ENCODE measurements at regions not wholly inside any gene's neighbourhood (a gene's known extent, or its start where the extent isn't known, plus 50 kb on each side); places are given as distances from the start of the nearest gene placed in this dataset.

DNA sequence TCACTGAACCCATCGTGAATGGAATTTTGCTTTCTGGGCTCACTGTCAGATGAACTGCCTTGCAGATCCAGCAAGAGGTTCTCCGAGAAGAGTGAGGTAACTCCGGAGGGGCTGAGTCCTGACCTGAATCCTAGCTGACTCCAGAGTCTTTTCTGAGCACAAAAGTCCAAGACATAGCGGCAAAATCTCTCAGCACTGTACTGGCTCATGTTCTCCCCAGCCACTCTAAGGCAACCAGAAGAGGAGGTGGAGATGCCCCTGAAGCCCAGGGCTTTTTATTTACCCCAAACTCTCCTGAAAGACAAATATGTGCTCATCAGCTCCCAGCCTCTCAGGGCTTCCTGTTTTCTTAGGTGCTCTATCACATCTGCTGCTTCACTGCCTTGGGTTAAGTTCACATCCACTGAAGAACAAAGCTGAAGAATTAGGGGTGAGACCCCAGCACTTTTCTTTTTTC lies 221.8 kb downstream of the MREG start (continued):
- TF ChIP-seq, protein P1, sequence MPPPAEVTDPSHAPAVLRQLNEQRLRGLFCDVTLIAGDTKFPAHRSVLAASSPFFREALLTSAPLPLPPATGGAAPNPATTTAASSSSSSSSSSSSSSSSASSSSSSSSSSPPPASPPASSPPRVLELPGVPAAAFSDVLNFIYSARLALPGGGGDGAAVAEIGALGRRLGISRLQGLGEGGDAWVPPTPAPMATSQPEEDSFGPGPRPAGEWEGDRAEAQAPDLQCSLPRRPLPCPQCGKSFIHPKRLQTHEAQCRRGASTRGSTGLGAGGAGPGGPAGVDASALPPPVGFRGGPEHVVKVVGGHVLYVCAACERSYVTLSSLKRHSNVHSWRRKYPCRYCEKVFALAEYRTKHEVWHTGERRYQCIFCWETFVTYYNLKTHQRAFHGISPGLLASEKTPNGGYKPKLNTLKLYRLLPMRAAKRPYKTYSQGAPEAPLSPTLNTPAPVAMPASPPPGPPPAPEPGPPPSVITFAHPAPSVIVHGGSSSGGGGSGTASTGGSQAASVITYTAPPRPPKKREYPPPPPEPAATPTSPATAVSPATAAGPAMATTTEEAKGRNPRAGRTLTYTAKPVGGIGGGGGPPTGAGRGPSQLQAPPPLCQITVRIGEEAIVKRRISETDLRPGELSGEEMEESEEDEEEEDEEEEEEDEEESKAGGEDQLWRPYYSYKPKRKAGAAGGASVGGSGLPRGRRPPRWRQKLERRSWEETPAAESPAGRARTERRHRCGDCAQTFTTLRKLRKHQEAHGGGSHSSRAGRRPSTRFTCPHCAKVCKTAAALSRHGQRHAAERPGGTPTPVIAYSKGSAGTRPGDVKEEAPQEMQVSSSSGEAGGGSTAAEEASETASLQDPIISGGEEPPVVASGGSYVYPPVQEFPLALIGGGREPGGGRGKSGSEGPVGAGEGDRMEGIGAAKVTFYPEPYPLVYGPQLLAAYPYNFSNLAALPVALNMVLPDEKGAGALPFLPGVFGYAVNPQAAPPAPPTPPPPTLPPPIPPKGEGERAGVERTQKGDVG (CRISPR knock-in tag; IDR thresholded peaks at IDR 0.05; ENCODE audit: borderline replicate concordance) = peak; percentile 97; the same call in 1 of the 2 replicates
- TF ChIP-seq SRSF4 (IDR thresholded peaks at IDR 0.05; ENCODE audit: low read depth, low read length, poor library complexity, severe bottlenecking) (no peak), HMG20A (CRISPR knock-in tag; IDR thresholded peaks at IDR 0.05; ENCODE audit: borderline replicate concordance) (peak; percentile 53; the same call in 1 of the 2 replicates), SOX13 (IDR thresholded peaks at IDR 0.05) (no peak), SOX13 (CRISPR knock-in tag; conservative IDR thresholded peaks at IDR 0.05 in 1 of 2, IDR thresholded peaks at IDR 0.05 in 1 of 2) (peak in 1 of 2 experiments; percentile 84; a peak in 2 of 4 replicates), ARHGAP35 (CRISPR knock-in tag; IDR thresholded peaks at IDR 0.05; ENCODE audit: borderline replicate concordance) (no peak), ZSCAN22 (CRISPR knock-in tag; IDR thresholded peaks at IDR 0.05) (no peak), U2AF1 (optimal IDR thresholded peaks at IDR 0.05; ENCODE audit: low read depth, low read length) (no peak), ZNF282 (IDR thresholded peaks at IDR 0.05; ENCODE audit: partially characterized antibody) (no peak), ZNF253 (CRISPR knock-in tag; IDR thresholded peaks at IDR 0.05; ENCODE audit: borderline replicate concordance) (no peak)
- TF ChIP-seq, protein P2, sequence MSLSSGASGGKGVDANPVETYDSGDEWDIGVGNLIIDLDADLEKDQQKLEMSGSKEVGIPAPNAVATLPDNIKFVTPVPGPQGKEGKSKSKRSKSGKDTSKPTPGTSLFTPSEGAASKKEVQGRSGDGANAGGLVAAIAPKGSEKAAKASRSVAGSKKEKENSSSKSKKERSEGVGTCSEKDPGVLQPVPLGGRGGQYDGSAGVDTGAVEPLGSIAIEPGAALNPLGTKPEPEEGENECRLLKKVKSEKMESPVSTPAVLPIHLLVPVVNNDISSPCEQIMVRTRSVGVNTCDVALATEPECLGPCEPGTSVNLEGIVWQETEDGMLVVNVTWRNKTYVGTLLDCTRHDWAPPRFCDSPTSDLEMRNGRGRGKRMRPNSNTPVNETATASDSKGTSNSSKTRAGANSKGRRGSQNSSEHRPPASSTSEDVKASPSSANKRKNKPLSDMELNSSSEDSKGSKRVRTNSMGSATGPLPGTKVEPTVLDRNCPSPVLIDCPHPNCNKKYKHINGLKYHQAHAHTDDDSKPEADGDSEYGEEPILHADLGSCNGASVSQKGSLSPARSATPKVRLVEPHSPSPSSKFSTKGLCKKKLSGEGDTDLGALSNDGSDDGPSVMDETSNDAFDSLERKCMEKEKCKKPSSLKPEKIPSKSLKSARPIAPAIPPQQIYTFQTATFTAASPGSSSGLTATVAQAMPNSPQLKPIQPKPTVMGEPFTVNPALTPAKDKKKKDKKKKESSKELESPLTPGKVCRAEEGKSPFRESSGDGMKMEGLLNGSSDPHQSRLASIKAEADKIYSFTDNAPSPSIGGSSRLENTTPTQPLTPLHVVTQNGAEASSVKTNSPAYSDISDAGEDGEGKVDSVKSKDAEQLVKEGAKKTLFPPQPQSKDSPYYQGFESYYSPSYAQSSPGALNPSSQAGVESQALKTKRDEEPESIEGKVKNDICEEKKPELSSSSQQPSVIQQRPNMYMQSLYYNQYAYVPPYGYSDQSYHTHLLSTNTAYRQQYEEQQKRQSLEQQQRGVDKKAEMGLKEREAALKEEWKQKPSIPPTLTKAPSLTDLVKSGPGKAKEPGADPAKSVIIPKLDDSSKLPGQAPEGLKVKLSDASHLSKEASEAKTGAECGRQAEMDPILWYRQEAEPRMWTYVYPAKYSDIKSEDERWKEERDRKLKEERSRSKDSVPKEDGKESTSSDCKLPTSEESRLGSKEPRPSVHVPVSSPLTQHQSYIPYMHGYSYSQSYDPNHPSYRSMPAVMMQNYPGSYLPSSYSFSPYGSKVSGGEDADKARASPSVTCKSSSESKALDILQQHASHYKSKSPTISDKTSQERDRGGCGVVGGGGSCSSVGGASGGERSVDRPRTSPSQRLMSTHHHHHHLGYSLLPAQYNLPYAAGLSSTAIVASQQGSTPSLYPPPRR (CRISPR knock-in tag; IDR thresholded peaks at IDR 0.05; ENCODE audit: borderline replicate concordance) = peak; percentile 71
- TF ChIP-seq, protein P3, sequence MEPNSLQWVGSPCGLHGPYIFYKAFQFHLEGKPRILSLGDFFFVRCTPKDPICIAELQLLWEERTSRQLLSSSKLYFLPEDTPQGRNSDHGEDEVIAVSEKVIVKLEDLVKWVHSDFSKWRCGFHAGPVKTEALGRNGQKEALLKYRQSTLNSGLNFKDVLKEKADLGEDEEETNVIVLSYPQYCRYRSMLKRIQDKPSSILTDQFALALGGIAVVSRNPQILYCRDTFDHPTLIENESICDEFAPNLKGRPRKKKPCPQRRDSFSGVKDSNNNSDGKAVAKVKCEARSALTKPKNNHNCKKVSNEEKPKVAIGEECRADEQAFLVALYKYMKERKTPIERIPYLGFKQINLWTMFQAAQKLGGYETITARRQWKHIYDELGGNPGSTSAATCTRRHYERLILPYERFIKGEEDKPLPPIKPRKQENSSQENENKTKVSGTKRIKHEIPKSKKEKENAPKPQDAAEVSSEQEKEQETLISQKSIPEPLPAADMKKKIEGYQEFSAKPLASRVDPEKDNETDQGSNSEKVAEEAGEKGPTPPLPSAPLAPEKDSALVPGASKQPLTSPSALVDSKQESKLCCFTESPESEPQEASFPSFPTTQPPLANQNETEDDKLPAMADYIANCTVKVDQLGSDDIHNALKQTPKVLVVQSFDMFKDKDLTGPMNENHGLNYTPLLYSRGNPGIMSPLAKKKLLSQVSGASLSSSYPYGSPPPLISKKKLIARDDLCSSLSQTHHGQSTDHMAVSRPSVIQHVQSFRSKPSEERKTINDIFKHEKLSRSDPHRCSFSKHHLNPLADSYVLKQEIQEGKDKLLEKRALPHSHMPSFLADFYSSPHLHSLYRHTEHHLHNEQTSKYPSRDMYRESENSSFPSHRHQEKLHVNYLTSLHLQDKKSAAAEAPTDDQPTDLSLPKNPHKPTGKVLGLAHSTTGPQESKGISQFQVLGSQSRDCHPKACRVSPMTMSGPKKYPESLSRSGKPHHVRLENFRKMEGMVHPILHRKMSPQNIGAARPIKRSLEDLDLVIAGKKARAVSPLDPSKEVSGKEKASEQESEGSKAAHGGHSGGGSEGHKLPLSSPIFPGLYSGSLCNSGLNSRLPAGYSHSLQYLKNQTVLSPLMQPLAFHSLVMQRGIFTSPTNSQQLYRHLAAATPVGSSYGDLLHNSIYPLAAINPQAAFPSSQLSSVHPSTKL (CRISPR knock-in tag; IDR thresholded peaks at IDR 0.05) = peak; percentile 84
- TF ChIP-seq, protein P4, sequence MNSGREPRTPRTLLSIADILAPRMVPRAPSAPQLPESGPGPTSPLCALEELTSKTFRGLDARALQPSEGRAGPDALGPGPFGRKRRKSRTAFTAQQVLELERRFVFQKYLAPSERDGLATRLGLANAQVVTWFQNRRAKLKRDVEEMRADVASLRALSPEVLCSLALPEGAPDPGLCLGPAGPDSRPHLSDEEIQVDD (CRISPR knock-in tag; IDR thresholded peaks at IDR 0.05; ENCODE audit: borderline replicate concordance) = no peak

Data from HepG2 (cell line).